Stimulated activated CD8-positive, alpha-beta memory T cell treated with anti-CD3 and anti-CD28 coated beads, Interleukin-15, amount 100 ng/mL, for 4 hours (primary cell): ENCODE measurements at regions not wholly inside any gene's neighbourhood (a gene's known extent, or its start where the extent isn't known, plus 50 kb on each side); places are given as distances from the start of the nearest gene placed in this dataset.
"Not testable (repeated sequence)": the region's sequence is repeated elsewhere in the genome, so short reads cannot be mapped to it uniquely, and the experiment has no call there.

Source experiments
- DNase-seq, 2 donors: peaks; one replicate each; pipeline ENCODE4 v3.0.0-alpha.2; 2020; ENCODE audit warnings: low read depth in 2 of 2

DNA sequence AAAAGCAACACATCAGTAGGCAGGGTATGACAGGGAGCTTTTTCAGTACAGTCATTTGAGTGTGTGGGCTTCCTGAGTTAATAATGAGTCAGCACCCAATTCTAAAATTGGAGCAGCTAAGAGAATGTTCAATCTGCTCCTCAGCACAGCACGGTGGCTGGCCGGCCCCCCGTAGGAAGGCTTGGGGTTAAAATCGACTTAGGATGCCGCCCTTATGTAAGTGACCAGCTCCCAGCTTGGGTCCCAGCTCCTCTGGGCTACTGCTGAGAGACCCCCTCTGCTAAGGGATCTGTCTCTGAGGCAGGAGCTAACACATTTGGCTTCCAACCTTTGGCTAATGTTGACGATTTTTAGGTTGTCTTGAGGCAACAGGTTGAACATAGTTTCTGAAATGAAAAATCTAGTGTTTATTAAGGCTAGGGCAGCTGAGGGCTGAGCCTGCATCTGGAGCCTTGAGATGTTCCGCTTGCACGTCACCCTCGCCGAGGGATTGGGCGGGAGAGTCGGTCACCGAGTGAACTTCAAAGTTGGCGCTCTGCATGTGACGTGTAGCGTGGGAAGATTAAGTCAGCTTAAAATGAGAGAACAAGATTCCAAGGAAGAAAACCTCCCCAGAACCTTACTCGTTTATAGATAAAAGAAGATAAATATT lies 291.3 kb upstream of the PLGLB2 start:
- not testable (repeated sequence) for DNase-seq

DNA sequence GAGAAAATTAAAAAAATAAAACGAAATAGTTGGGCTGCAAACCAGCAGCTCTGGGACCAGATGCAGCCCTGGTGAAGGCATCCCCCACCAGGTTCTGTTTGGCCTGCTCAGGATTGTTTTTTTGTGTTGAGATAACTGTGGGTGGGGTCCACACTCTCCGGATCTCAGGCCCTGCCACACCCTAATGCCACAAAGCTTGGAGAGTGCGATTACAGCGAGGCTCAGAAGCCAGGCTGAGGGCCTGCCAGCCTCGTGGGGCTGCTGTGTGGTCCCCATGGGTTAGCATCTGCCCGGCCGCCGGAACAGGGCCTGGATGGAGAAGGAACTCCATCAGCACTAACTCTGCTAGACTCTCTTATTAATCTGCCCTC lies 290.8 kb upstream of the PLGLB2 start:
- DNase-seq, result not testable (repeated sequence)

DNA sequence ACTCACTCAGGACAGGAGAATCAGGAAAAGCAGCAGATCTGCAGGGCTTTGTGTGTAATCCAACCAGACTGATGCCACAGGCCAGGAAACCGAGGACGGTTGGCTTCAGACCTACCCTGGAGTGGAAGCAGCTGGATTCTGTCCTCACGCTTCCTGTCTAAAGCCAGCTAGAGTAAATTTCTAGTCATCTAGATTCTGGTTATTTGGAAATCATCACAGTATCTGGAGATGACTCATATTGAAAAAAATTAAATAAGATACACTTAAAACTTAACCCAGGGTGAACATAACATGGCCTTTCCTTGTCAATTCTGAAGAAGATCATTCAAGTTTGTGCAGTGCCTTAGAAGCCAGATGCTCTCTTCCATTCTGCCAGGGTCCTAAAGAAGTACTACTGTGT lies 288.9 kb upstream of the PLGLB2 start:
- DNase-seq, result not testable (repeated sequence)

DNA sequence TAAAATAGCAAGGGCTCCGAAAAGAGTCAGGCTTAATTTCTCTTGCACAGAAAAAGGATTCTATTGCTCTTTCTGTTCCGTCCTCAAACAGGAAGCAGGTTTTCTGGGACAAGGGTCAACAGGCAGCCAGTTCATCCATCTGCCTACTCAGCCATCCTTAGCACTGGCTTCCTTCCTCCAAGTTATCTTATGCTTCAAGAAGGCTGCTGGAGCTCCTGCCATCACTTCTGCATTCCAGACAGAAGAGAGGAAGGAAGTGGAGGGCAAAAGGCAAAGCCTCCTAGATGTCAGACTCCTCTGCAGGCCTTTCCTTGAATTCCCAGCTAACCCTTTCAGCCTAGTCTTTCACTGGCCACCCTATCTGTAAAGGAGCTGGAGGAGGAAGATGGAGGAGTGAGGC lies 287.8 kb upstream of the PLGLB2 start:
- DNase-seq, result not testable (repeated sequence)

DNA sequence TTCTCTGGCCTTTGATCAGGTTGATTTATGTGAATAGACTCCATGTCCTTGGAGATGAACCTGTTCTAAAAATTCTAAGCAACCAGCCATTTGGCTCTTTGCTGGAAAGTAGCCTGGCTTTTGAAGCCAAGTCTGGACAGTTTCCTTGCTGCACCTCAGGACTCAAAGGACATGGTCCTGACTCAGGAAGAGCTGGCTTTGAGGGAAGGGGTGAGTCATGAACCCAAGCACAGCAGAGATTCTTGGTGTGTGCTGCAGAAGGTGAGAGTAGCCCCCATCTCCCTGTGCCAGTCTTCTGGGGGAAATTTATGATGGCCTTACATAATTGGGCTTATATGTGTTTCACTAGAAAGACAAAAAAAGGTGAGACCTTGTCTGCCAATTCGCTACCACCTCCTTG lies 287.2 kb upstream of the PLGLB2 start:
- DNase-seq, result not testable (repeated sequence)

DNA sequence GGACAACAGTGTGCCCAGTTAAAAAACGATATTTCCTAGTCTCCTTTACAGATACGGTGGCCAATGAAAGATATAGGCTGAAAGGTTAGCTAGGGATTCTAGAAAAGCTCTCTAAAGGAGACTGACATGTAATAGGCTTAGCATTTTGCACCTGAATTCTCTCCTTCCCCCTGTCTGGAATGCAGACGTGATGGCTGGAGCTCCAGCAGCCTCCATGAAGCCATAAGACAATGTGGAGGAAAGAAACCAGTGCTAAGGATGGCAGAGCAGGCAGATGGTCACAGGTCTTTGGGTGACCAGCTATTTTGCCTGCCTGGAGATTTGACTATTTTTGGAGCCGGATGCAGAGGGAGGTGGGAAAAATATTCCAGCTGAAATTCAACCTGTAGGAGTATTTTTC lies 286.2 kb upstream of the PLGLB2 start:
- DNase-seq, result not testable (repeated sequence)

DNA sequence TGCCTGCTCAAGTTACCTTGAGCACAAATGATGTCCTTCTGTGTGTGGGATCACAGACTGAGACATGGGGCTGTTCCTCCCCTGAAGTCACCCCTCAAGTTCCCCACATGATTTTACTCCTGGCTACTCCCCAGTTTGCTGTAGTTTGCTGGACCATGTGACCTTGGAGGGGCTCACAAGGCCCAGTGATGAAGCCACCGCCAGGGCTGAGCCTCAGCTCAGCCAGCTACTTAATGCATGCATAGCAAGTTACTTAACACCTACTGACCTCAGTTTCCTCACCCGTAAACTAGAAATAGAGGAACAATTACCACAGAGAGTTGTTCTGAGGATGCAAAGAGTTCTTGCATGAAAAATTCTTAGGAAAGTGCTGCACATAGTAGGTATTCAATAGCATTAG lies 283.7 kb upstream of the PLGLB2 start:
- DNase-seq, result not testable (repeated sequence)

DNA sequence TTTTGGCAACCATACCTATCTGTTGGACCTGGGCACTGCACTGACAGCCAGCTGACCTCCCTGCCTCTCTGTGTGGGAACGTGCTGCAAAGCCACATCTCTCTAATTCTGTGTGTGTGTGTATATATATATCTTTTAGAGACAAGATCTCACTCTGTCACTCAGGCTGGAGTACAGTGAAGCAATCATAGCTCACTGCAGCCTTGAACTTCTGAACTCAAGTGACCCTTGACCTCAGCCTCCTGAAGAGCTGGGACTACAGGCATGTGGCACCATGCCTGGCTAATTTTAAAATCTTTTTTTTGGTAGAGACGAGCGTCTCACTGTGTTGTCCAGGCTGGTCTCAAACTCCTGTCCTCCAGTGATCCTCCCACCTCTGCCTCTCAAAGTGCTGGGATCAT lies 282.2 kb upstream of the PLGLB2 start:
- DNase-seq, result not testable (repeated sequence)

DNA sequence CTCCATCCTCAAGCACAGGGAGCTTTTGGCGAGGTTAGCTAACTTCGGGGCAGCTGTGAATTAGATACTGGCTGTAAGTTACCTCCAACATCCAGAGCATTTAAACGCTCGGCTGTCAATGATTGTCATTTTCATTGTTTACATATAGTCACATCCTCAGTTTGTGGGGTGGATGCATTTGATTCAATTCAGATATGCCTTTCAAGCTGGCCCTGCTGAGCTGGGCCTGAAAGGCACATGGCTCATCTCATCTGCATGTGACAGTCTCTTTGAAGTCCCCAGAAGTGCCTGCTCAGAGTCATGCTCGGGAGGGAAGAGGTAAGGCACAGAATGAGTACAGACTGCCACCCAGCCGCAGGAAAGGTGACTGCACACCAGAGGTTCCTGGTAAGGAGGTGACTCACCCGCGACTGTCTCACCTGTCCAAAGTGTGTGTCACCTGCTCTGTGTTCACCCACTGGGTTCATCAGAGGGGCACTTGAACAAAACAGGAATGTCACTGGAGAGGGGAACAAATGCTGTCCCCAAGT lies 281.2 kb upstream of the PLGLB2 start:
- peak; percentile 26 to 81 for DNase-seq

DNA sequence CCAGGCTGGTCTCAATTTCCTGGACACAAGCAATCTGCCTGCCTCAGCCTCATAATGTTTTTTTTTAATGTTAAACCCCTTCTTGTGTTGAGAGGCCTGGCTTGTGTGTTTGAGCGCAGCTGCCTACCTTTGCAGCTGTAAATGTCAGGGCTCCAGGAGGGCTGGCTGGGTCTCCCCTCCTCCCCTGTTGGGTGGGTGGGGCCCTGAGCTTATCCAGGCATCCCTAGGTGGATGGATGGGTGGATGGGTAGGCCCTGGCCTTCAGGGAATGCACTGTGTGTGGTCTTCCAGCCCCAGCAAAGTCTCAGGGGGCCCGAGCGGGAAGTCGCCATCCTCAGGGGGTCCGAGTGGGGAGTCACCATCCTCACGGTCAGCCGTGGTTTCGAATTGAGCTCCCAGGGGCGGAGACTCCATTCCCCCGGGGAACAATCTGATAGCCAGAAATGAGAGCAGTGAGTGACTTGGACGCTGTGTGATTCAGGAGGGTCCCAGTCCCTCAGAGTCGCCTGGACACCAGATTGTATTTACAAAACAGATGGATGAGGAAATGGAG lies 279.4 kb upstream of the PLGLB2 start:
- DNase-seq, result not testable (repeated sequence)

DNA sequence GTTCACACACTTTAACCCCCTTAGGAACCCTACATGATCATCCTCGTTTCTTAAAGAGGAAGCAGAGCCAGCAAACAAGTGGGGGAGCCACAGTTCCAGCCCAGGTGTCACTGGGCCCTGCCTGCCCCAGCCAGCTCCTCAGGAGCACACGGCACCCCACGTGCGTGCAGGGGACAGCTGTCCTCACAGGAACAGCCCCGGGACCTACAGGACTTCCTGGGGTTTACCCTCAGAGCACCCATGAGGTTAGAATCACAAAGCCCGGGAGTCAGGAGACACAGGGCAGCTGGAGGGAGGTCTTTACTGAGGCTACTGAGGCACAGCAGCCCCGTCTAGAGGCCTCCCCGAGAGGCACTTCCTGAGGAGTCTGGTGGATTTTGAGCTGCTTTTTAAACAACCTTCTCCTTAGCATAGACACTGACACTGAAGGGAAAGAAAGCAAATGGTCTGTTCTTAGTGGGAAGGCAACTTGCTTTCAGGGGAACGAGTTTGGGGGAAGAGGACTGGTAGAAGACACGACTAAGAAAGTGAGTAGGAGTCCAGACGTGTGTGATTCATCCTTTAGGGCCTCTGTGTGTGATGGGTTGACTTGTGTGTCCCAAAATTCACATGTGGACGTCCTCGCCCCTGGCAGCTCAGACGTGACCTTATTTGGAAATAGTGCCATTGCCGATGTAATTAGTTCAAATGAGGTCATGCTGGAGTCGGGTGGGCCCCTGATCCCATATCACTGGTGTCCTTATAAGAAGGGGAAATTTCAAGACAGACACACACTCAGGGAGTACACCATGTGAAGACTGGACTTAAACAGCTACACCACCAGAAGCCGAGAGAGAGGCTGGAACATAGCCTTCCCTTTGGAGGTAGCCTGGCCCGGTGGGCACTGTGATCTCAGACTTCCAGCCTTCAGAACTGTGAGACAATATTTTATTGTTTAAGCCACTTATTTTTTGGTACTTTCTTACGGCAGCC lies 278.4 kb upstream of the PLGLB2 start:
- not testable (repeated sequence) for DNase-seq

DNA sequence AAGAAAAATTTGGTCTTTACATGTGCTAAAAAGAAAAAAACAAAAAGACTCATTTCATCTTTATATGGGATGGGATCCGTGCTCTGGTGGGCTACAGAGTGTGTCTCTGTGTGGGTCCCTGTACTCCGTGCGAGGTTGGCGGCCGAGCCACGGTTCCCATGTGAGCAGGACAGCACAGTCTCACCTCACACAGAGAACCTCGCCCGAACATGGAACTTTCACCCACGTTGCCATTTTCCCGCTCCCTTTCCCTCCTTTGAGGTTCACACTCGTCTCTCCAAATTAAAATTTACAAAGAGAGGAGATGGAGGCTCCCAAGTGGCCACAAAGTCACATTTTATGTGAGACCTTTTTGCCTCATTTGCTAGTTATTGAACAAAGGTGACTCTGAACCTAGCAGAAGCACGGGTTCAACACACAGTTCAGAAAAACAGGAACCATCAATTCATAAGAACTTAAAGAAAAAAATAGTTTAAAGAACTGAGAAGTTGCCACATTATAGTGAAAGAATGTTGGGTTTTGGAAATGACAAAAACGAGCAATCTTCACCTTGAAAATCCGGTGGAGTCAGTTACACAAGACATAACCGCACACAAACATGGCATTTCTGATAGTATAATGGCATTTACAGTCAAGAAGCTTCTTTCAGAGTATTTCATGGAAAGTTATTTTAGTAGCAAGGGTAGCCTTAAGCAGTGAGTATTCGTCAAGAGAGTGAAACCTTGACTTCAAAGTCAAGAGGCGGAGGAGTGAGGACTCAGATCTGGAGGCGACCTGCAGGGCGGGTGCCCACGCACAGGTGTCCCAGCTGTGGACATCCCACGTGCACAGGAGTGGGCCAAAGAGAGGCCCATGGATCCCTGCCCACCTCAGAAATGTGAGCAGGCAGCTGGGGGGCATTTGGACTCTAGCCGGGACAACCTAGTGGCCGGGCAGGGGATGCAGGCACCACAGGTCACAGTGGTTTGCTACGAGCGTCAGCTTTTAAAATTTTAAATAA lies 277.2 kb upstream of the PLGLB2 start:
- not testable (repeated sequence) for DNase-seq

DNA sequence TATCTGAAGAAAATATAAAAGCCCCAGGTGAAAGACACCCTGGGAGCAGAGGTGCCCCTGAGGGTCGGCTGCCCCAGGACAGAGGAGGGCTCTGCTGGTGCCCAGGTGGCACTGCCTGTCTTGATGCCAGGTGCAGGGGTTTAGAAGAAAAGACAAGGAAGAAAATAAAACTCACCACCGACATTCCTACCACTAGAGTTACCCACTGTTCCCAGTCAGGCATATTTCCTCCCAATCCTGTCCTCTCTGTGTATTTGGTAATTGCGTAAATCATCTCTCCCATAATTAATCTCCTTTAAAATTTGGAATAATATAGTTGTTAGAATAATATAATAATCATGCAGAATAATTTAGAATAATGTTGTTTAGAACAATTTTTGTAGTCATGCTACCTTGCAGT lies 276.4 kb upstream of the PLGLB2 start:
- not testable (repeated sequence) for DNase-seq

DNA sequence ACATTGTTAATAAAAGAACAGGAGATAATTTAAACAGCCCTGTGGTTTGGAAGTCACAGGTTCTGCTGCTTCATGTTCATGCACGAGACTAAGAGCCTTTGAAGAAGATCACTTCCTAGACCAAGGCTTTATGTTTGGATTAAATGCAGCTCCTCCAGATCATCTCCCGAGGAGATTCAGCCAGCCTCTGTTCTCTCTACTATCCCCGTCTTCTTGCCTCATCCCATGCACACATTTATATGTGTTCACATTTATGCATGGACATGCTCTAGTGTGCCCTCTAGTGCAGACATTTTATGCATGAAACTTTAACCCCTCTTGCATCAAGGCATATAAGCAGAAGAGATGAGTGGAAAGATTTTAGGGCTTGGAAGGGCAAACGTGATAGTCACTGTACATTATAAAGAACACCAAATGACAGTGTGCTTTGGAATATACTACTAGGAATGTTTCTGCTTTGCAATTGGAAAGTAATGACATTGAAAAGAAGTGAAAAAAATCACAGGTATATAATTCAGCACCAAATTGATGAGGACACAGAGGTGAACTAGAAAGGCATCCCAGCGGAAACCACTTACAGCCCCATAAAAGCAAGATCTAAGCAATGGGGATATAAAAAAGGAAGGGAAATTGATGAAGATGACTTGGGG lies 271.5 kb upstream of the PLGLB2 start:
- DNase-seq, result not testable (repeated sequence)

DNA sequence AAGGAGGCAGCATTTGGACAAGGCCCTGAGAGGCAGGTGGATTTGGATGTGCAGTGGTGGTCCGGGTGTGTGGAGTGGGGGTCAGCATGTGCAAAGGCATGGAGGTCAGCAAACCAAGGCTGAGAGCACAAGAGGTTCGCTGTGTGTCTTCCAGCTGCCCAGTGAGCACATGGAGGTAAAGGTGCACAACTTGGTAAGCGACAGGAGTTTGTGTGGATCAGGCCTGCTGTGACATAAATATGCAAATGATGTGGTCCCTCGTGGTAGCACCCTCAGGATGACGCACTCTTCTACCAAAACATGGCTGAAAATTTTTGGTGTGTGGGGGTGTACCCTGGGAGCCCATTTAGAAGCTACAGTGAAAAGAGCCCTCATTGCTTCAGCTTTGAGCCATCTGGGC lies 271.0 kb upstream of the PLGLB2 start:
- not testable (repeated sequence) for DNase-seq

DNA sequence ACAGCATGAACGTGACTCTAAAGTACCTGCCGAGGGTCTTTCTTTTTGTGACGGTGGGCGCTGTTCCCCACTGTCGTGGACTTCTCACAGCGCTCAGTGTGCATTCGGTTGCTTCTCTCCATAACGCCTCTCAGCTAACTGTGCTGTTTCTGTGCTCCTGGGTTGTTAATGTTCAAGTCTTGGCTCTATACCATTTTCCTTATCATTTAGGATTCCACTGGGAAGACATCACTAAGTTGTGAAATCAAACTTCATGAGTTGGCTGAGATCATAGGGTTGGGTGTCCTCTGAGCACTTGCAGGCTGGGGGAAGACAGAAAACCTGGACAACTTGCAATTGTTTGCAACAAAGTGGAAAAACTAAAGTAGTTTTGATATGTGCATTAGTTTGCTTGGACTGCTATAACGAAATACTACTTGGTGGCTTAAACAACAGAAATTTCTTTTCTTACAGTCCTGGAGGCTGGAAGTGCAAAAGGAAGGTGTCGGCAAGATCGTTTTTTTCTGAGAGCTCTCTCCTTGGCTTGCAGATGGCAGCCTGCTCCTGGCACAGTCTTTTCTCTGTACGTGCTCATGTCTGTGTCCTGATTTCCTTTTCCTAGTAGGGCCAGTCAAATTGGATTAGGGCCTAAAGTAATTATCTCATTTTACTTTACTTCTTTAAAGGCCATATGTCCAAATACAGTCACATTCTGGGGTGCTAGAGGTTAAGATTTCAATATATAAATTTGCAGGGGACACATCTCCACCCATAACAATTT lies 270.0 kb upstream of the PLGLB2 start:
- not testable (repeated sequence) for DNase-seq

DNA sequence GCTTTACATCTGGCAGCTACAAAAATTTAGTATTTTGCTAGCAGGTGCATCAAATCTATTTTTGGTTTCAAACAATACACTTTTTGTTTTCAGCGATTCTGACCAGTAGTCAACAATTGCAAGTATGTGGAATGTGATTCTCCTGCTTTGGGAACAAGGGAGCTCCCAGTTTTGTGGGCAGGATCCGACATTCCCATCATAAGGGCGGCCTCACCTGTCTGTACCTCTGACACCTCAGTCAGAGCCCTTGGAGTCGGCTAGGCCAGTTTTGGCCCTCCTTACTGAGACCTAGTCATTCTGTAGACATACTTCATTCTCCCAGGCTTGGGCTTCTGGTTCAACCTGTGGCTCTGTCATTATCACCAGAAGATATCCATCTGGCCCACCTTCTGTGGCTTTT lies 269.0 kb upstream of the PLGLB2 start:
- DNase-seq, result not testable (repeated sequence)

DNA sequence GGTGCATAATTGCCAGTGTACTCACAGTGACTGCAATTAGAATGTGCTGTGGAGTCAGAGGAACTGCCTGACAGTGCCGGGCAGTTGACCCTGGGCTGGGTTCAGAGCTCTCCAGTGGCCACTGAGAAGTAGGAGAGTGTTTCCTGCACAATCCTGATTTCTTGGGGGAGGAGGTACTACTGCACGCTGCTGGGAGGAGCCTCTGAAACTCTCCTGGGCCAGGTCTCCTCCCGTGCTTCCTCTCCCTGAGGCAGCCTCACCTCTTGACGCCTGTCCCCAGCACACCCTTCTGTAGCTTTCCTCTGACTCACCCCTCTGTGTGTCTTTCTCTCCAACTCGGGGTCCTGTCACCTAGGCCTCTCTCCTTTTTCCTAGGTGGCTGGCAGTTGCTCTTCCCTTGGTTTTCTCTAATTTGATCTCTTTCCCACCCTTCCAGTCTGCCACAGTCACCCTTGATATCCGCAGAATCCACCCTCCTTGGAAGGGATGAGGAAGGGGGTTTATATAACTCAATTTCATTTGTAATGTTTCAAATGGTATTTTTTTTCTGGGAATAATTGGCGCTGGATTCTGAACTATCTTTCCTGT lies 264.7 kb upstream of the PLGLB2 start:
- not testable (repeated sequence) for DNase-seq

DNA sequence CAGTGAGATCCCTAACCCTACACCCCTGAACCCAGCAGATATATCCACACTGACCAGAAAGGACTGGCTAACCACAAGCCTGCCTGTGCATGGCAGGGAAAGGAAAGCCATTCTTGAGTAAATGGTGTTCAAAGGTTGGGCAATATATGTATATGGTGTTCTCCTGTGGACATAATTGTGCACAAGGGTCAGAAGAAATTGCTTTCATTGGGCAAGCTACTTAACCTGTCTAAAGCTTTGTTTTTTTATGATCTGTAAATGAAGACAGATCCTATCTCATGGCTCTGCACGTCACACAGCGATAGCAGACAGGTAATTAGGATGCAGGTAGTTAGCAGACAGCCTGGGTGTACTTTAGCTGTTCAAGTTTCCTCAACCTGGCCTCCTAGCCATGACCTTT lies 263.5 kb upstream of the PLGLB2 start:
- DNase-seq, result not testable (repeated sequence)
